ENCODE measurements at regions not wholly inside any gene's neighbourhood (a gene's known extent, or its start where the extent isn't known, plus 50 kb on each side); places are given as distances from the start of the nearest gene placed in this dataset.

- TF ChIP-seq CTCF (conservative IDR thresholded peaks at IDR 0.05; ENCODE audit: low read depth, low read length), result no peak
- no peak for TF ChIP-seq EZH2 (IDR thresholded peaks at IDR 0.05; ENCODE audit: borderline replicate concordance, low read depth, low read length, poor library complexity, severe bottlenecking)
Observed at GRCh38 chr18:78006774-78007260, 757.2 kb downstream of the GALR1 start.
